Neural crest cell (in vitro differentiated cells): ENCODE measurements at regions not wholly inside any gene's neighbourhood (a gene's known extent, or its start where the extent isn't known, plus 50 kb on each side); places are given as distances from the start of the nearest gene placed in this dataset.
"Not testable (repeated sequence)": the region's sequence is repeated elsewhere in the genome, so short reads cannot be mapped to it uniquely, and the experiment has no call there.

Experiments used
- DNase-seq: peaks from one replicate; pipeline ENCODE4 v3.0.0; 2021; ENCODE audit warnings: low read depth, mixed read lengths, low spot score
- H3K27ac Mint-ChIP-seq: one replicate; pipeline ENCODE4 v1.8.0; 2021; ENCODE audit warnings: mild to moderate bottlenecking, mixed read lengths; ENCODE audit not compliant: unreplicated experiment
- H3K27me3 Mint-ChIP-seq: 2 replicates; pipeline ENCODE4 v1.8.0; 2021; ENCODE audit warnings: low read depth, mild to moderate bottlenecking, mixed read lengths
- H3K36me3 Mint-ChIP-seq: 2 replicates; pipeline ENCODE4 v1.8.0; 2021; ENCODE audit warnings: low read depth, mild to moderate bottlenecking, mixed read lengths
- H3K4me1 Mint-ChIP-seq: 2 replicates; pipeline ENCODE4 v1.8.0; 2021; ENCODE audit warnings: mixed read lengths
- H3K4me3 Mint-ChIP-seq: one replicate; pipeline ENCODE4 v1.8.0; 2021; ENCODE audit warnings: mild to moderate bottlenecking, mixed read lengths
- H3K9me3 Mint-ChIP-seq: 2 replicates; pipeline ENCODE4 v1.8.0; 2021; ENCODE audit warnings: mixed read lengths
- CTCF ChIP-seq: fragments of 200-600 bp; sonication (generic); conservative IDR thresholded peaks from 2 replicates; pipeline ENCODE4 v1.5.0; 2021; ENCODE audit warnings: antibody characterized with exemption, mild to moderate bottlenecking

DNA sequence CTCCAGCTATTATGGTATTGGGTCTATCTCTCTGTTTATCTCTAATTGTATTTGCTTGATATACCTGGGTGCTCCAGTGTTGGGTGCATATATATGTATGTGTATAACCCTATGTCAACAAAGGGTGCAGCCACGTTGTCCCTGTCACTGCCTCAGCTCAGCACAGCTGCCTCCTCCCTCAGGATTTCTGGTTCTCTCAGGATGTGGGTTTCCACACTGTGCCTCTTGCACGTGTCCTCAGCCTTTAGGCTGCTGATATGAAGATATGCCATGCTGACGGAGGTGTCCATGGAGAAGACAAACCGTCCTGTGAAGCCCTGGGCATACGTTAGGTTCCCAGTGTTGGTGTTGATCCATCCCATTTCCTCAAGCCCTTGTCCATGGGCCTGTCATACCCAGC, 791.2 kb downstream of the TMEM121 start:
- Mint-ChIP-seq H3K27ac (no peak overlapping the region), H3K27me3 (no peaks in the 10 kb centered on the region), H3K36me3 (no peaks in the 10 kb centered on the region), H3K9me3 (peaks cover 13% of the 10 kb centered on the region), H3K4me1 (no peaks in the 10 kb centered on the region), H3K4me3 (no peak overlapping the region)
- DNase-seq: no peak
- no peak for TF ChIP-seq CTCF

DNA sequence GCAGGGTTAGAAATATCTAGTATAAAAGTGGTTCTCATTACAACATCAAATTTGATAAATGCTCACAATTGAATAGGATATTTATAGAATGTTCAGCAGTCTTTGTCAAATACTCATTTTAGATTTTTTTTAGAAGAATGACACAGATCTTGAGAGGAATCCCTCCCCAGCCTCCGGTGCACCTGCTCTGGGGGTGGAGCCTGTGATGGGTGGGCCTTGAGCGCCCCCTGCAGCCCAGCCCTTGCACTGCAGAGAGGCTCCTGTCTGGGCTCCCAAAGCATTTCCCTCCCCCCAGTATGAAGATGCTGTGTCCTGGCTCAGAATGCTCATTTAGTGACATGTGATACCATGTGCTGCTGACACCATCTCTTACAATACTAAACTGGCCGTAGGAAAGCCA, 792.3 kb downstream of the TMEM121 start:
- H3K9me3 Mint-ChIP-seq: peaks cover 13% of the 10 kb centered on the region
- no peaks in the 10 kb centered on the region for H3K4me1 Mint-ChIP-seq
- no peak overlapping the region for H3K4me3 Mint-ChIP-seq
- no peak for DNase-seq
- TF ChIP-seq CTCF: no peak
- no peaks in the 10 kb centered on the region for H3K27me3 Mint-ChIP-seq
- H3K27ac Mint-ChIP-seq: no peak overlapping the region
- H3K36me3 Mint-ChIP-seq: no peaks in the 10 kb centered on the region

DNA sequence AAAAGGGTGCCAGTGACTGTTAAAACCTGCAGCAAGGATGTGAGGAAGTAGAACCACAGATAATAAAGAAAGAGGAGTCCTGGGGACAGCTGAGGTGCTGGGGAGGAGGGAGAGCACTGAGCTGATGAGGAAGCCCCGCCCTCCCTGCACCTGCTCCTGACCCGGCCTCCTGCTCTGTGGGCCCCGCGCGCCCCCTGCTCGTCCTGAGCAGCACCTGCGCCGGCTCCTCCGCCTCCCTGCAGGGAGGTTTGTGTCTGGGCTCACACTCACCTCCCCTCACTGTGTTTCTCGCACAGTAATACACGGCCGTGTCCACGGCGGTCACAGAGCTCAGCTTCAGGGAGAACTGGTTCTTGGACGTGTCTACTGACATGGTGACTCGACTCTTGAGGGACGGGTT, 797.6 kb downstream of the TMEM121 start:
- H3K4me1 Mint-ChIP-seq, H3K4me3 Mint-ChIP-seq, H3K27ac Mint-ChIP-seq, H3K27me3 Mint-ChIP-seq, DNase-seq: not testable (repeated sequence)
- Mint-ChIP-seq H3K36me3 (peaks cover 25% of the 10 kb centered on the region), H3K9me3 (peaks cover 35% of the 10 kb centered on the region)

- DNase-seq: no peak
- H3K4me1 Mint-ChIP-seq: no peaks in the 10 kb centered on the region
- TF ChIP-seq CTCF: no peak
- H3K4me3 Mint-ChIP-seq: no peak overlapping the region
- H3K9me3 Mint-ChIP-seq: peaks cover 47% of the 10 kb centered on the region
- H3K36me3 Mint-ChIP-seq: peaks cover 46% of the 10 kb centered on the region
- no peak overlapping the region for H3K27ac Mint-ChIP-seq
- H3K27me3 Mint-ChIP-seq: no peaks in the 10 kb centered on the region
Observed at GRCh38 chr14:106327234-106327633, 800.9 kb downstream of the TMEM121 start.

GRCh38 chr14:106327702-106328353, 801.4 kb downstream of the TMEM121 start:
- Mint-ChIP-seq H3K9me3 (peaks cover 46% of the 10 kb centered on the region), H3K36me3 (peaks cover 46% of the 10 kb centered on the region)
- H3K27ac Mint-ChIP-seq, H3K27me3 Mint-ChIP-seq, H3K4me1 Mint-ChIP-seq, H3K4me3 Mint-ChIP-seq, DNase-seq: not testable (repeated sequence)

DNA sequence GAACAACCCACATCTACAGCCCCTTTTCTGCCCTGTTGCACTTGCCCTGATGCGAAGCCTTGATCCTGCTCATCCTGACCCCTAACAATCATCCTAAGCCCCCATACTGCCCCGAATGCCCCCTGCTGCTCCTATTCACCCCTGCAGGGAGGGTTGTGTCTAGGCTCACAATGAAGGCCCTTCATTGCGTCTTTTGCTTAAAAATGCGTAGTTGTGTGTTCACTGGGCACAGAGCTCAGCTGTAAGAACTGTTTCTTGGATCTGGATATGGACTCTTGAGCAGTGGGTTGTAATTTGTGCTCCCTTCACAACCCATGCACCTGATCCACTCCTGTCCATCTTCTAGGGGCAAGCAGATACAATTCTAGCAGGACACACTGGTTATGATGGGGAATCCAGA, 802.9 kb downstream of the TMEM121 start:
- H3K27me3 Mint-ChIP-seq, H3K4me1 Mint-ChIP-seq, H3K27ac Mint-ChIP-seq, DNase-seq, H3K4me3 Mint-ChIP-seq: not testable (repeated sequence)
- Mint-ChIP-seq H3K9me3 (peaks cover 57% of the 10 kb centered on the region), H3K36me3 (peaks cover 52% of the 10 kb centered on the region)

GRCh38 chr14:106329987-106330774, 803.8 kb downstream of the TMEM121 start:
- H3K4me1 Mint-ChIP-seq, DNase-seq, H3K27me3 Mint-ChIP-seq, H3K27ac Mint-ChIP-seq, H3K4me3 Mint-ChIP-seq: not testable (repeated sequence)
- H3K9me3 Mint-ChIP-seq: peaks cover 58% of the 10 kb centered on the region
- peaks cover 54% of the 10 kb centered on the region for H3K36me3 Mint-ChIP-seq
